Fibroblast of skin of back (primary cell): ENCODE measurements at regions not wholly inside any gene's neighbourhood (a gene's known extent, or its start where the extent isn't known, plus 50 kb on each side); places are given as distances from the start of the nearest gene placed in this dataset.
A peak's percentile ranks its signal among the peaks of the same experiment; 100 is the strongest.

Experiments
- DNase-seq: peaks from one replicate; pipeline ENCODE4 v3.0.0-alpha.2; 2013

DNA sequence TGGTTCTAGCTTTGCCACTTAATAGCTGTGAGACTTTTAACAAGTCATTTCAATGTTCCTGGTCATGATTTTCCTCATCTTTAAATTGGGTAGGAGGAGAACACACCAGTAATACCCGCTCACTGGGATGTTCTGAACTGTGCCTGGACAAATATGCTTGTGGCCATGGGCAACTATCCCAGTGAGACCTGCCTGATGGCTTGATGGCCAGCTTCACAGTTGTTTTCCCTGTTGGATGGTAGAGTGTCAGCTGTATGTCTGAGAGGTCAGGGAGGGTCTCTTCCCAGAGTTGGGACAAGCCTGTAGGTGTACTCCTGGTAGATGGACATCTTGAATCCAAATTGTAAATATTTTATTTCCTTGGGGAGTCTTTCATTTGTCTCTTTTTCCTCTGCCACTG lies 92.5 kb upstream of the PFN2 start:
- DNase-seq = no peak

DNA sequence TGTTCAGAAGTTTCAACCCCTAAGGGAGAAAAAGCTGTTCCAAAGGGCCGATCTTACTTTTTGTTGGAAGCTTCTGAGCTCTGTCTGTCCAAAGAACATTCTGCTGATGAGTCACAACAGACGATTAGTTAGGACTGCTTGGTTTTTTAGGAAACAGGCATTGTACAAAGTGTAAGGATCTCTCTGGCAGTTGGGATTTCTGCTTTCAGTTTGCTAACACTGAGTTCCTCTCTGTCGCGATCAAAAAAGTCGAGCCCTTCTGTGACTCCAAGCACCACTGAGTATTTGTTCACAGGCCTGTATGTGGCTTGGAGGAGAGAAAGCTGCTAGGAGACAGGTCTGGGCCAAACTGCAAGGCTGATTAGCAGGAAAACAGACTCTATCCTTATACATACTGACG lies 91.8 kb upstream of the PFN2 start:
- DNase-seq = peak; percentile 70

DNA sequence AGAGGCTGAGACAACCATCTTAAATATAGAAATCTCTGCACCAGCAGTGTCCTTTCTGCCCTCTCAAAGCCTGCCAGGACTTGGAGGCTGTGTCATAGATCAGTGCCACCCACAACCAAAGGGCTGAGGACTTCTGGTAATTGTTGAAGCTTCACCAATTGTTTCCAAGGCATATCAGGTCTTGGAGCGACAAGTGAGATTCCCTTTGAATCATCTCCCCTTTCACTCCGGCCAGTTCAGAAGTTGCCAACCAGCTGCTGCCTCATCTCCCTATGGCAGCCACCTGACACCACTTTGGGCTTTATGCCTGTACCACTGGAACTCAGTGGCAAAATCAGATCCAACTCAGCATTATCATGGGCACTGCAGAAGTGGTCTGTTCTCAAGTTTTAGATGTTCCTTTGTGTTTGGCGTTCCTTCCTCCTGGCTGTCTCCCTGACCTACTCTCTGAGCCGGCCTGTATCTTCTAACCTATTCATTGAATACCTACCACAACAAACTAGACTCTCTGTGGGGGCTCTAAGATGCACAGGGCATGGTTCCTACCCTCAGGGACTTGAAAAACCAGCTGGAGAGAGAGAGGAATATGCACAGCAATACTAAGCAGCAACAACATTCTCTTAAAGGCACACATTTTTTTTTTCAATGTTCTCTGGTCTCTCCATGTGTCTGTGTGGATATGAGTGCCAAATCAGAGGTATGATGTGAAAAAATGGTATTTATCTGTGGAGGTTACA lies 90.8 kb upstream of the PFN2 start:
- DNase-seq = no peak

DNA sequence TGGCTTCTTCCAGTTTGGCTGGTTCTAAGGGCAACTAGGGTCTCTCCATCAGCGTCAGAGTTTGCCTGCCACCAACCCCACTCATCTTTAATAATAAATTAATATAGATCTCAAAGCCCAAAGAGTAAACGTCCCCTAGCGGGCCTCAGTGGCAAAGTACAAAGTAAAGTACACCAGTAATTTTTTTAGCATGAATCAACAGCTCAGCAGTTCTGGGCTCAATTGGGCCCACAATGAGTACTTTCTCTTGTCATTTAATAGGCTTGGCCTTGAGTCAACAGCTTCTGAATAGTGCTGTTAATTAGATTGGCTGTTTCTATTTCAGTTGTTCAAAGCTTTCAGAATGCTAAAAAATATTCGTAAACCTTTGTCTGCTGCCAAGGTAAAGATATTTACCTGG lies 89.0 kb upstream of the PFN2 start:
- no peak for DNase-seq

DNA sequence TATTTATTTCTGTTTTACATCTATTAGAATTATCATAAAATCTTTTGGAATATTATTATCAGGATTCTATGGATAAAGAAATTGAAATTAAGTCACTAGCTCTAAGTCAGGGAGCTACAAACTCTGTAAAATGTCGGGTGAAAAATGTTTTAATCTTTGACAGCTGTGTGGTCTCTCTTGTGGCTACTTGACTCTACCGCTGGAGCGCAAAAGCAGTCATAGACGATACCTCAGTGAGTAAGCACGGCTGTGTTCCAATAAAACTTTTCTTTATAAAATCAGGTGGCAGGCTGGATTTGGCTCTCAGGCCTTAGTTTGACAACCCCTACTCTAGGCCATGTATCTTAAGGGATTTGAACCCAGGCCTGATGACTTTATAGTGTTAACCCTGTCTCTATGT lies 88.5 kb upstream of the PFN2 start:
- DNase-seq = no peak

DNA sequence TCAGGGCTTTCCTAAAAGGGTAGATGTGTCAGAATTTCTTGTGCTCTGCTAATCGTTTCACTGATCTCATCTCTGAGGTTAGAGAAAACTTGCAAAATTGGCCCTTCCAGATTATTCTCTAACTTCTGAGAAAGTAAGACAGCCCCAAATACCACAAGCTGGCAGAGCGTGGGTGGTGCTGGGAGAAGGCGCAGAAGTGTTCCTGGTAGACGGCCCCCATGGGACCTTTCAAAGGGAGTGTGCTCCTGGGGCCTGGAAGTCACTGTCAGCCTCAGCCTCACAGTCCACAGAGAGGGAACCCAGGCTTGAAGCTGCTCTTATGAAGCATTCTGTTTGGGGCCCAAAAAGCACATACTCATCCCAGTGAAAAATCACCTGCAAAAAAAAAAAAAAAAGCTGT lies 86.5 kb upstream of the PFN2 start:
- DNase-seq = no peak

DNA sequence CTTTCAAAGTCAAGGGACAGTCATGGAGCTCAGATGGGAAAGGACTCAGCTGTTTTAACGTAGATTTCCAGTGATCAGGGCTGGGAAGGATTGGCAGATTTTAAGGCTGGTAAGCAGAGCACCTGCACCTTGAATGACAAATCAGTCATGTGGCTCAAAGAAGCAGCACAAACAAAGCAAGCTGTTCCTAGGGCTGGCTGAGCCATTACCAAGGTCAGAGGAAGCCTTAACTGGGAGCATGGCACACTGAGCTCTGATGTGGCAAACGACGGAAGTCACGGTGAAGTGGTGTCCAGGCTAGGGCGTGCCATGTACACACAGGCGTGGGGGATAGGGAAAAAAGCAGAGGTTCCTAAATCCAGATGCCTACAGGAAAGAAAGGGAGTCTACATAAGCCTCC lies 84.6 kb upstream of the PFN2 start:
- DNase-seq = no peak

DNA sequence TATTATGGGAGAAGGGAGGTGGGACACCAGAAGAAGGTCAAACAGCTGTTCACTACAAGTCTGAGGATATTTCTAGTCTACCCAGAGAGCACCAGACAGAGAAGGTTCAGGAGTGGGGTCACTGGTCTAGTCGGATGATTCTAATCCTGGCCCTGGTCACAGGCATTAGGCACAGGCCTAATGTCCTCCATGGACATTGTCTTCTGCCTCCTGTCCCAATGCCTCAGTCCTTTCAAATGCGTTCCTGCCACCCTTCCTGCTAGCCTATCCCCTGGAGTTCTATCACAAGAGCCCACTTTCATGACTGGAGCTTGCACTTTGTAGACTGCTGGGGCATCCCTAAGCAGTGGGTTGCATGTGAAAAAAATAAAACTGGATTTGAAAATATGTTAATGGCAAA lies 83.9 kb upstream of the PFN2 start:
- no peak for DNase-seq

DNA sequence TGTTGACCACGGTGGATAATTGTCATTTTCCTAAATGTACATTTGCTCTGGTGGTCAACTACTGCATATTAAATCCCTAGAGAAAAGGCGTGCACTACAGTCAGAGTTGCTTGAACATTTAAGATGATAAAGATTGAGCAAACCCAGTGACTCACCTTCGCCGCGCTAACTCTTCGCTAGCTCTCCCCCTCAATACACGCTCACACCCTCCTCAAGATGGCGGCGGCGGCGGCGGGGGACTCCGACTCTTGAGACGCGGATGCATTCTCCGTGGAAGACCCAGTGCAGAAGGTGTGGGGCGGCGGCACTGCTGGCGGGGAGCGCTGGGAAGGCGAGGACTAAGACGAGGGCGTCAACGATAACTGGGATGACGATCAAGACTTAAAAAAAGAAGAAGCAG lies 79.8 kb upstream of the PFN2 start:
- DNase-seq = no peak

DNA sequence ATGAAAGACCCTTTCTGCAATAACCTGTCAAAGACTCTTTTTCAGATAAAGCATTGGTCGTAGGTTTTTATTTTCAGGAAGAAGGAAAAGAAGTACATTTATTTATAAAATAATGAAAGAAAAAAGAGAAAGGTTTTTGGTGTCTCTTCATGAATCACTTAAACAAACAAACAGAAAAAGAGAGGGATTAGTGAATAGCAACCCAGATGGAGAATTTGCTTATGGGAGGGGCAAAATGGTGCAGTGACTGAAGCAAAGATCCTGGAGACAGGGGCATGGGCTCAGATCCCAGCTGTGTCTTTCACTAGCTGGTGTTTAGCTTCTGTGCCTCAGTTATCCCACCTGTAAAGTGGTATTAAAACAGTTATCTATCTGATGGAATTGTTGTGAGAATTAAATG lies 78.6 kb upstream of the PFN2 start:
- peak; percentile 42 for DNase-seq

DNA sequence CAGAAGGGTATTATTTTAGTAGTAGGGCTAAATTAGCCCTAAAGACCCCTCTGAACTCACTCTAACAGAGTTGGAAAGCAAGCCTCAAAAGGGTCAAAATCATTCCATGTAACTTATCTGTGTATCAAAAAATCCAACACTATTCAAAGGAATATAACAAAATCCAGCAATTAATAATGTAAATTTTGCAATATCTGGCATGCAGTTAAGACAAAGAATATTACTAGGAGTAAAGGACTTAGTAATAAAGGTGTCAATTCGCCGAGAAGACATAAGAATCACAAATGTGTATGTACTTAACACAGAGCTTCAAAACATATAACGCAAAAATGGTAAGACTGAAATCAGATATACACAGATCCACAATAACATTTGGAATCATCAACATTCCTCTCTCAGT lies 71.2 kb upstream of the PFN2 start:
- DNase-seq = no peak

DNA sequence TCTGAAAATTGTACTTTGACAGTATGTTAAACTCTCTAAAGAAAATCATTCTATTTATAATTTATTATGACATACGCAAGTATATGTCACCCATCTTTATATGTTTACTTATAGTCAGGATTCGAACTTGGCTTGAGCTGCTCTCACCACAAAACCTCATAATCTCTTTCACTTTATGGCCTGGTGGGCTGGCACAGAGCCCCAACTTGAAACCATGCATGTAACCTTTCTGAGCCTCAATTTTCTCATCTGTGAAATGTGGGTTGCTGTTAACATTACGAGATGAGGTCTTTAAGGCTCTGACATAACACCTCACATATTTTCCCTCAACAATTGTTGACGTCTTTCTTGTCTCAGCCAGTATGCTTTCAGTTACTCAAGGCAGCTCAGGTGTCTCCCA lies 69.4 kb upstream of the PFN2 start:
- no peak for DNase-seq

DNA sequence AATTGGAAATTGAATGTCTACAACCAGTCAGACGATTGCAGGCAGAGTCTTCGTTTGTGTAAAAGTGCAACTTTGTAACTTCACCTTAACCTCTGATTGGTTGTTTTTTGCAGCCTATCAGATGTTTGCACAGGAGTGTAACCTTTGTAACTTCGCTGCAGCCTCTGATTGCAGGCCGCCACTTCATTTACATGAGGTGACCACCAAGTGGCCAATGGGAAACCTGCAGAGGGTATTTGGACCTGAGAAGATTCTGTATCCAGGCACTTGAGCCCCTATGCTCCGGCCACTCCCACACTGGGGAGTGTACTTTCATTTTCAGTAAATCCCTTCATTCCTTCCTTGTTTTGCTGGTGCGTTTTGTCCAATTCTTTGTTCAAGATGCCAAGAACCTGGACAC lies 68.1 kb upstream of the PFN2 start:
- DNase-seq = no peak

DNA sequence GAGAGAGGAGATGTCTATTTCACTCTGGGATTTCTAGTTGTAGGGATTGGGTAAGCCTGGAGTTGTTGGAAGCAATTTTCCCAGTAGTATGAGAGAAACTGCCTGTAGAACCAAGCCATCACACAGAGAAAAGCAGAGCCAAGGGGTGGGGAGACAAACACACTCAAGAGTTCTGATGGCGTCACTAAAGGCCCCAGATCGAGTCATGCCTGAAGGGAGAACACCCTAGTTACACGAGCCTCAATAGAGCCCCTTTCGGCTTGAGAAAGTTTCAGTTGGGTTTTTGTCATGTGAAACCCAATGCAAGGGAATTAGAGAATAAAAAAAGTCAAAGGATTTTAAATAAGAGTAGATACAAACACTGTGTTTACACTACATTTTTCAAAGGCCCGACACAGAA lies 66.1 kb upstream of the PFN2 start:
- DNase-seq = no peak

DNA sequence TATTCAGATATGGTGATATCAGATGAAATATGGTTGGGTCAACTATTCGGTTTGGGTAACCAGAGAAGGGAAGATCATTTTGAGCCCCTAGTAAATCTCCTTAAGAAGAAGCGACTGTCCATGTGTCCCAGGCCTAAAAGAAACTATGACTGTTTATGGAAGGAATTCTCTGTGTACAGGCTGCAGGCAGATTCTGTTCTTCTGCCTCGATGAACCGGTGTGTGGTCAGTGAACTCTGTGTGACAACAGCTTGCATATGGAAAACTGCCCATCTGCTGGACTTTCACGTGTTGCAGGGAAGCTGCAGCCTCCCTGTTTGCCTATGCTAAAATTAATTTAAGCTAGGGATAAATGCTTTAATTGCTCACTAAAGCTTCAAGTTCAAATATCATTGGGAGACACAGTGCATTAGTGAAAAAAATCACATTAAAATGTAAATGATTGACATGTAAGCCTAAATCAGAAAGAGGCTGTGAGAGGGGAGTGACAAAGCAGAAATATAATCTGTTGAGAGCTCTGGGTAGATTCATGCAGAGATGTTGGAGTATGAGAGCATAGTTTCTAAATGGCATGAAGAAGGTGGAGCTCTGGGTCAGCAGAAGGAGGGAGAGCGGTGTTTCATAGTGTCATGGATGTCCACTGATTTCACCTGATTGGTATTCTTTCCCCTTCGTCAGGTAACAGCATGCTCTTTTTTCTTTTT lies 65.4 kb upstream of the PFN2 start:
- no peak for DNase-seq

DNA sequence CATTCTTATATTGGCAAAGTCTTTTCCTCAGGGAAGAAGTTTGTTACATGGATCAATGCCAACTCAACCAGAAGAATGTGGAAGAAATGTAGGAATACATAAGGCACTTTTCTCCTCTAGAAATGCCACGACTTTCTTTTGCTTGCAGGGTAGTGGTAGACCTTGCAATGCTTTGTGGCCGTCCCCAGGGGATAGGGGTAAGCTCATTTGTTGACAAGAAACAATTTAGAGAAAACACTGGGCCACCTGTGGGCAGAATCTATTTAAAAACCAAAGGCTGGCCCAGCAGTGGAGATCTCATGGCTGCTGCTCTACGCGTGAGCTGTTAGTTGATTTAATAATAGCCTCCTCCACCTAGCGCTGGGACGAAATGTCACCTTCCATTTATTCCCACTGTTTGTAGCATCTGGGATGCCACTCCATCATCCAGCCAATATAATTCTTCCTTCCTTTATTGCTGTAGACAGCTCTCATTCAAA lies 64.6 kb upstream of the PFN2 start:
- DNase-seq = peak; percentile 48

DNA sequence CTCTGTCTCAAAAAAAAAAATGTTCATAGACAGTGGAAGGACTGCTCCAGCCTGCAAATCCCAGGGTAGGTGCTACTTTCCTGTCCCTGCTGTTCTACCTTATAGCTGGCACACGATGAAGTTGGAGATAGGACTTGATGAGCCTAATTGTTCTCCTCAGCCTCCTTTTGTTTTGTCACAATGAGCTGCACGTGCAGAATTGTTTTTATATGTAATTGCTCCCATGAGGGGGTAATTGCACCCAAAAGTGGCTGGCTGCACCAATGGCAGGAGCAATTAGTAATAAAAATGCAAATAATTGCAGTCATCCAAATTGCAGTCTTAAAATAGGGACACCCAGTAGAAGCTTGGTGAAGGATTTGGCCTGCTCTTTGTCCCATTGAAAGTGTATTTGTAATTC lies 63.0 kb upstream of the PFN2 start:
- no peak for DNase-seq

DNA sequence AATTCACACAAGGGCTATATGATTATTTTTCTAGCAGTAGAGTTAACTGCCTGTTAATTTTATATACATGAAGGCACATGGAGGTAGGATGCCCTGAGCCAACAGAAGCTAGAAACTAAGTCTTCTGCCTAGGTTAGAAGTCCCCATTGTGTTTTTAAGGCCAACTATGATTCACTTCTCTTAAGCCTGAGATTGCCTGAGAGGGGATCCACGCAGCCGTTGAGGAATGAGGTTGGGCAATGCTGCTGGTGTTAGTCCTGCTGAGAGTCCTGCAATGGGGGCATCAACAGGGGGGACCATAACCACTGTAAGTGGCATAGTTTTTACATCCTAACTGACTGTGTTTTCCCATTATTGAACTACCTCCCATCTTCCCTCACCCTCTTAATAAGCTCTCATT lies 60.1 kb upstream of the PFN2 start:
- no peak for DNase-seq

DNA sequence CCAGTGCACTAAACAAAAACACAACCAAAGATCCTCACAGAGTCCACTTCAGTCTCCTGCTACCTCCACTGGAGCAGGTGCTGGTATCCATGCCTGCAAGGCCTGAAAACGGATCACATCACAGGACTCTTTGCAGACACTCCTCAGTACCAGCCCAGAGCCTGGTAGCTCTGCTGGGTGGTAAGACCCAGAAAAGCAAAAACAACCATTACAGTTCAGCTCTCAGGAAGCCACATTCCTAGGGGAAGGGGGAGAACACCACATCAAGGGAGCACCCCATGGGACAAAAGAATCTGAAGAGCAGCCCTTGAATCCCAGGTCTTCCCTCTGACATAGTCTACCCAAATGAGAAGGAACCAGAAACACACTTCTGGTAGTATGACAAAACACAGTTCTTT lies 52.5 kb upstream of the PFN2 start:
- DNase-seq = no peak

DNA sequence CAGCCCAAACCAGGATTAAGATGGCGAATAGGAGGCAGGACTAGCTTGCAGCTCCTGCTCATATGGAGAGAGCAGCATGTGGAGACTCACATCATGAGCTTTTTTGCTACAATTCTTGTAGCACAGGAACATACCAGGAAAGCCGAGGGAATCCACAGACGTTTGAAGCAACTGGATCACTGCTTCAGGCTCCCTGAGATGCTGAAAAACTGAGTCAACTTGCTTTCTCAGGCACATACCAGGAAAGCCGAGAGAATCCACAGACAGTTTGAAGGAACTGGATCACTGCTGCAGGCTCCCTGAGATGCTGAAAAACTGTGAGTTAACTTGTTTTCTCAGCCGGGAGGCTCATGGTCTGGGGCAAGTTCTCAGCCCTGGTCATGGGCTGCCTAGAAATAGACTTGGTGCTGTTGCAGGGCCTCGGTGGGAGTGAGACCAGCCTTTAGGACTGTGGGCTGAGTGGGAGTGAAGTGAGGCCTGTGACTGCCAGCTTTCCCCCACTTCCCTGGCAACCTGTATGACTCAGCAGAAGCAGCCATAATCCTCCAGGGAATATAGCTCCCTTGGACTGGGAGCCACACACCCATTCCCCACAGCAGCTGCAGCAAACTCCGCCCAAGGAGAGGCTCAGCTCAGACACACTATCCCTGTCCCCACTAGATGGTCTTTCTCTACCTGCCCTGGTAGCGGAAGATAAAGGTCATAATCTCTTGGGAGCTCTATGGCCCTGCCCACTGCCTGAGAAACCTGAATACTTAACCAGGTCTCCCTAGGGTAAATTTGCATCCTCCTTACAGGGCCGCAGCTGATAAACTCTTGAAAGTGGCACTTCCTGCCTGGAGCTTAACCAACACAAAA lies 51.9 kb upstream of the PFN2 start:
- DNase-seq = peak; percentile 67

DNA sequence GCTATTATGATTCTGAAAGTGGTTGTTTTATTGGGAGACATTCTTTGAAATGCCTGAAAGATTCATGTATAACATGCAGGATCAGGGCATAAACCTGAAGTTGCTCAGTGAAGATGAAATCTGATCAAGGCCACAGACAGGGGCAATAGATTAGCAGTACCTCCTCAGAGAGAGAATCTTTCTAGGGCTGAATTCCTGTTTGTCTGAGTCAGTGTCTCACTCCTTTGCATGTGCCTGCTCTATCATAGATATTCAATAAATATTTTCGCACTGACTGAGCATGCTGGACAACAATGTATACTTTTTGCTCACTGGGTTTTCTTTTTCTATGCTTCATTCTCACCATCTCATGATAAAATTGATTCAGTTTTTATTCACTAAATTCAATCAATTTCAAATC lies 49.8 kb upstream of the PFN2 start:
- DNase-seq = peak; percentile 89
